ENCODE measurements at regions not wholly inside any gene's neighbourhood (a gene's known extent, or its start where the extent isn't known, plus 50 kb on each side); places are given as distances from the start of the nearest gene placed in this dataset.

DNA sequence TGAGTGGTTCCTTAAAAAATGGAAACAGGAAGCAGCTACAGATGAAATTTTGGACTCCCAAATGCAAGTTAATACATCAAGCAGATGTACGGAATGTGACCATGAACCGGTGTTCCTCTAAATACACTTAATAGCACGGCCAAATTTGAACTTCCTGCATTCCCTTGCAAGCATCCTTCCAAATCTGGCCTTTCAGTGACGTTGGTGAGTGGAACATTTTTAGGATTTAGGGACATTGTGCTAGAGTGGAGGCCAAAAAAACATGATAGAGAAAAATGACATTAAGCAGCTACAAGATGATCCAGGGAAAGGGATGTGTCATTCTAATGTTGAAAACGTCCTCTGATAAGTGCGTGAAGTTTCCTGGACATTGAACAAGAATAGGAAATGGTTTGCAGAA is 62.1 kb downstream of the CTAGE1 start:
- no peak for DNase-seq

DNA sequence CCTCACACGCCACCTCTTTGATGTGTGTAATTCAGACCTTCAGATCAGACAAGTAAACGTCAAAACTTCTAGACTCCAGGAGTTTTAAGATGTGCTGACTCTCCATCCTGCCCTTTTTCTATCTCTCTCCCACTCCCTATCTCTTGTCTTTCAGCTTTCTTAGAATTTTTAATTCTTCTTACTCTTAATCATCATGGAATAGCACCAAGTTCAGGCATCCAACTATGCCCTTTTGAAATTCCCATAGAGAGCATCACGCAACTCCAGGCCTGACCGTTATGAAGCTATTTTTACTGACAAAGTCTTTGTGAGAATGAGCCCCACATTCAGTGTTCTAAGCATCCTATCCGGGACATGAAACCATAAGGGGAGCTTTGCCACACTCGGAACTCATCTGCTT is 62.6 kb downstream of the CTAGE1 start:
- no peak for DNase-seq

- no peak for DNase-seq
These were observed 67.7 kb downstream of the CTAGE1 start for GRCh38 chr18:22349966-22350365.

DNA sequence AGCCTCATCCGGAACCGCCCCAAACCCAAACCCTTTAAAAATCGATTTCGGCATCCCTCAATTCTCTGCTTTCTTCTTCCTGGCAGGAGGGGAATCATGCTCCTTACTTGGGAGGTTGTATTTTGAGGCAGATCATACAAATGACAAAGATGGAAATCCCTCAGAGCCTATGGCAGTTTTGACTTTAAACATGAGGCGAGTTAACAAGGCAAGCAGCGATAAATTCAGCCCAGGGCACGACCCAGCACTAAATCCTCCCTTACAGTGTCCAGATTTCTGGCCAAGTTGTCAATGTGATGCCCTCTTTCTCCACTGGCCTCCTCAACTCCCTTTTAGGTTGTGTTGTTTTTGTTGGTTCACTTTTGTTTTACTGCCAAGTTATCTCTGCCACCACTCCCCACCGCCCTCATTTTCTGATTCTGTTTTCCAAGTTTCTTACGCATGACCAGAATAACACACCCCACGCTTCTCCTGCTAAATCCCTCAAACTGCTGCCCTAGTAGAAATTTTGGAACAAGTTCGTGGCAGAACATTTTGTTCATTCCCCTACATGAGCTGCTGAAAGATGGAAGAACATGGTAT is 68.3 kb downstream of the CTAGE1 start:
- no peak for DNase-seq

GRCh38 chr18:22348521-22349316 is 69.0 kb downstream of the CTAGE1 start:
- DNase-seq: no peak

DNA sequence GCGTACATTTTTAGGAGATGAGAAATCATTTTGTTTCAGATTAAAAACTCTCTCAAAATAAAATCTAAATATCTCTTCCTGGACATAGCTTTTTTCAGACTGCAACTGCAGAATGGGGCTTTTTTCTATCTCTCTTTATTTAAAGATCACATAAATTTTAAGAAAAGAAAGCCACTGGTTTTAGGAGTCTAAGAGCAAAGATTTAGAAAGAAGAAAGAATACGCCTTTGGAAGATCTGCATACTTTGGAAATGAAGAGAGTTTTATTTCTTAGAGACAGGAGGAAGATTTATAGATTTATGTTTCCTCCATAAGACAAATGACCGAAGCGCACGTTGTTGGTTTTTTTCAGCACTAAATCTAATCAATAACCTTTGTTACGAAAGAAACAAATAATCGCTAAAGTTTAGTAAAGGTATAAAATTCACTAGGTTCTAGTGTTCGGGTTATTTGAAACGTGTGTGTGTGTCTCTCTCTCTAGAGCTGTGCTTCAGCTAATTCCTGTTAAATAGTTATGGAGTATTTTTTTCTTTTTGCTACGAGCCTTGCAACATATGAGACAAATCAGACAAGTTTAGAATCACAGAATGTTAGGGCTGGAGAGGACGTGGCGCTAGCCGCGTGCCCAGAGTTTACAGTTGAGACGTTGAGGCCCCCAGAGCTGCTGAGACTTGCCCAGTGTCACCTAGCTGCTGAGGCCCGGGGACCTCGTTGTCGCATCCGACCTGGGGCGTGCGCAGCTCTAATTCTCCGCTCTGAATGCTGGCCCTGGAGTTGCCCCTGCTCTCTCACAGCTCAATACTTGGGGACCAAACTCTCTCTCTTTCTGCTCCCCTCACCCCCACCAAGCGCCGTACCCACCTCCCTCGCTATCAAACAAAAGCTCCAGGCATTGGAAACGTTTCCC is 69.9 kb downstream of the CTAGE1 start:
- no peak for DNase-seq

GRCh38 chr18:22346953-22347605 is 70.6 kb downstream of the CTAGE1 start:
- no peak for DNase-seq

DNA sequence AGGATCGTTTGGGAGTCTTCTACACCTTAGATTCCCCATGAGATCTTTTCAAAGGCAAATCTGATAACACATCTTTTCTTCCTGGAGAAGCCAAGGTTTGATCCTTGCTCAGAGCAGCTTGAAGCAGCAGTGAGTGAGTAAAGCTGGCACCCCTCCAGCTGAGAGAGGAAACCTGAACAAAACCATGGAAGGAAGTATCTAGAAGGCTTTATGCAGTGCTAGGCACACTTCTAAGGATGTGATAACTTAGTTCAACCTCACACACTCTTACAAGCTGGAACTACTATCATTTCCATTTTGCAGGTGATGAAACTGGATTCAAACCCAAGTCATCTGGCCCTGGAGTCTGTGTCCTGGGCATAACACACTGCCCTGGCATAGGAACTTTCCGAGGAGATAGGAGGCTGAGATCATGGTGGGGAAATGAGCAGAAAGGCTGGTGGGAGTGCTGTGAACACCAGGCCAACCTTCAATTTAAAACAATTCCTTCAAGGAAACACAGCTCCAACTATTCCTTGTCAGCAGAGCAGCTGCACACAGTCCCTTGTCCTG is 71.2 kb downstream of the CTAGE1 start:
- DNase-seq: no peak

- no peak for DNase-seq
These were observed 72.0 kb downstream of the CTAGE1 start for GRCh38 chr18:22345718-22346117.

GRCh38 chr18:22344908-22345670 is 72.6 kb downstream of the CTAGE1 start:
- no peak for DNase-seq

DNA sequence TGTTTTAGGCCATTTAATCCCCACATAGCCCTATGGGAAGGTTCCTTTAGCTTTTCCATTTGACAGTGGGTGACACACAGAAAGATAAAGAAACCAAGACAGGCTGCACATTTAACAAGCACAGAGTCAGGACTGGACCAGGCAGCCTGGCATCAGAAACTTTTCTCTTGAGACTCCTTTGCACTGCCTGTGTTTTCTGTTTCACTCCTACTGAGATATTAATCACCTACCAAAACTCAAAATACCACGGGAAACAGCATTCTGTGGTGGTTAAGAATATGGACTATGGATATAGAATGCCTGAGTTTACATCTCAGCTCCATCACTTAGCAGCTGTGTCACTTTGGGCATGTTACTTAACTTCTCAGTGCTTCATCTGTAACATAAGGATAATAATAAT is 73.3 kb downstream of the CTAGE1 start:
- no peak for DNase-seq

- DNase-seq: no peak
These were observed 74.1 kb downstream of the CTAGE1 start for GRCh38 chr18:22343613-22344012.

- DNase-seq: no peak
These were observed 75.1 kb downstream of the CTAGE1 start for GRCh38 chr18:22342625-22343024.

- DNase-seq: no peak
These were observed 77.4 kb downstream of the CTAGE1 start for GRCh38 chr18:22340331-22340730.

DNA sequence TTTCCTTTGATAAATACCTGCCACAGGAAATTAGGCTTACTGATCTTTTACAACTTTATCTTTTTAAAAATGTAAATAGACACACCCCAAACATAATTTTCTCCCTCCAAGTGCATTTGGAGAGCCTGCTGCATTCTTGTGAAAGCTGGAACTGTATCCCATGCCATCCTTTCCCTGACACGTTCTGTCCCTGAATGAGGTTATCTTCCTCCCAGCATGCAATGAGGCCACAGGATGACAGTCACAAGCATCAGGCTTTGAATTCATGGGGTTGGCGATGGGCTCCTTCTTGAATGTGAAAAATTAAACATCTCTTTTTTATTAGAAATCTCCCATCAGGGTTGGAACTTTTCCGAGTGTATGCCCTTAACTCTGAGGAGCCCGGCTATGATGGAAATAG is 77.8 kb downstream of the CTAGE1 start:
- DNase-seq: no peak

DNA sequence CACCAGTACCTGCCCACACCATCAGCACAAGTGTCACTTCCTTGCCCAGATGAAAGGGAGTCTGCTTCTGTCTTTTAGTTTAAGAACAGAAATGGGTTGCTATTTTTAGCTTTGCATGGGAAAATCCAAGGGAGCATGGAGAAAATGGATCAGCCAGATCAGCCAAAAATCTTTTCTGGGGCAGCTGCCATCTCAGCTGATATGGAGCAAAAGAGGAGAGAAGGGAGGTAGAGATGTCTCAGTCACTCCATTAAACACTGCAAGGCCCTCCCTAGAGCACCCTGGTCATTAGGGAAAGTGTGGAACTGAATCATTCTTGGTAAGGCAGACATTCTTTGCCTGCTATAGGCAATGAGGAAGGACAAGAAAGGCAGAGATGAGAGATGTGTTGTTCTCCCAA is 79.9 kb downstream of the CTAGE1 start:
- no peak for DNase-seq

GRCh38 chr18:22337306-22337705 is 80.4 kb downstream of the CTAGE1 start:
- DNase-seq: no peak

GRCh38 chr18:22336406-22336805 is 81.3 kb downstream of the CTAGE1 start:
- no peak for DNase-seq

DNA sequence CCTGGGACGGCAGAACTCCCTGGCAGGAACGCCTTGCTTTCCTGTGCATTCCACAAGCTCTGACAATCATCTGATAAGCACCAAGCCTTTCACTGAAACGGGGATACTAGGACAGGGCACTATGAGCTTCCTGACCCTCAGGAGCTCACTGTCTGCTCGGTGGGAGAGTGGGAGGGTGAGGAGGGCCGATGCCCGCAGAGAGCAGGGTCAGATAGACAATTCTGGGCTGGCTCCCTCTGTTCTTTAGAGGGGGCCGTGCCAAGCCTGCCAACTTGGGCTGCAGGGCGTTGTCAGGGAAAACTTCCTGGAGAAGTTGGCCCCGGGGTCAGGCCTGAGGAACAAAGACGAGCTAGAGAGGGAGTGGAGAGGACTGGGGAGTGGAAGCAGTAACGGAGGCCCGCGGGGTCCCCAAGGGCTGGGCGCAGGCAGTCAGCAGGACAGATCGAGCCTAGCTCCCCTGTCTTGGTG is 82.0 kb downstream of the CTAGE1 start:
- no peak for DNase-seq

DNA sequence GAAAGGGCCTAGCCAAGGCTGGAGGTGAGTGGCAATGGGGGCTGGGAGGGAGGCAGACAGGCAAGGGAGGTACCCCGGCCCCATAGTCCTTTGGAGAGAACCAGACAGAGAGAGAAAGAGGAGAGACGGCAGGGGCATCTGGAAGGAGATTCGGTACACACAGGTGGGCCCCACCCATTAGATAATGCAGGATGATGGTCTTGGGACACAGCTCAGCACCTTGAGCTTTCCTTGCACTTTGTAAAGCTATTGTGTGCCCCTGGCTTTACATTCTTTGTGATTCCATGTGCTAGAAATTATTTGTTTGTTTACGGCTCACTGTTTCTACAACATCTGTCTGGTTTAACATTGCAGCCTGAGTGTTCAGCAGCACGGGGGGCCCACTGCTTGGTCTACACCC is 83.1 kb downstream of the CTAGE1 start:
- DNase-seq: no peak

DNA sequence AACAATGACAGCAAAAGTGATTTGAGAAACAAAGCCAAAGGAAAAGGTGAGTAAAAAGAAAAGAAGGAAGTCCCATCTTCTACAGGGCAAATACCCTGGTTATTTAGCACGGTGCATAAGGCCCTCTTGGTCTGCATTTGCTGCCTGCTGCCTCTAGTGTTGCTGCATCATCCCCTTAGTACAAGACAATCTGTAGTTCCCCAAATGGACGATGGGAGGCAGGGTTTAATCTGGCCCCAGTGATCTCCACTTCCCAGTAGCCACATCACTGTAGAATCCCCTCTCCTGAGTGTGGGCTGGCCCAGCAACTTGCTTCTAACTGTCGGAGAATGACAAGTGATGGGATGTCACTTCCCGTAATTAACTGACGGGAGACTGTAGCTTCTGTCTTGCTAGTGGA is 85.1 kb downstream of the CTAGE1 start:
- DNase-seq: no peak

DNA sequence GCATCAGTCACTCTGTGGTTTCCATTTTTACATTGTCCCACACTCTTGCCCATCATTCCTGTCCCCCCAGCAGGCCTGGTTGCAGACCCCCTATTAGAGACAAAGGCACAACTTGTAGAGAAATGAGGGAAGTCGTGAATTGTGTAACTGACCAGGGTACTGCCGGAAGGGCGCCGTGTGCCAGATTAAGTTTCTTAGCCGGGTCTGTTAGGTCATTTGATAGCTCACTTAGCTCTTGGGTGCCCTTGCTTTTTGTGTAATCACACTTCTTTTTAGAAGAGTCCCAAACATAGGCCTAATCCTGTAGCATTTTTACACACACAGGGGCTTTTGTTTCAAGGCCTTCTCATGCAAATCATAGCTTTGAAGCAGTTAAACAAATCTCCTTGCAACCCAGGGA is 87.2 kb downstream of the CTAGE1 start:
- DNase-seq: no peak
